HepG2 (cell line): ENCODE measurements at regions not wholly inside any gene's neighbourhood (a gene's known extent, or its start where the extent isn't known, plus 50 kb on each side); places are given as distances from the start of the nearest gene placed in this dataset.

Experiments
- ADNP ChIP-seq: sonication (generic); formaldehyde crosslinking; IDR thresholded peaks from 2 replicates; pipeline ENCODE4 v1.4.0; 2020; ENCODE audit warnings: missing genetic modification reagents
- ESRRA ChIP-seq: sonication (generic); formaldehyde crosslinking; IDR thresholded peaks from 2 replicates; pipeline ENCODE4 v1.5.1; 2020; ENCODE audit warnings: mild to moderate bottlenecking, low read depth, missing genetic modification reagents
- FLYWCH1 ChIP-seq: sonication (generic); formaldehyde crosslinking; IDR thresholded peaks from 2 replicates; pipeline ENCODE4 v1.8.1; 2023; ENCODE audit warnings: mild to moderate bottlenecking, missing genetic modification reagents
- FOXO4 ChIP-seq: sonication (generic); formaldehyde crosslinking; conservative IDR thresholded peaks from 2 replicates; pipeline ENCODE4 v1.8.1; 2023; ENCODE audit warnings: missing genetic modification reagents
- FOXP1 ChIP-seq, 2 experiments: fragments of 450-650 bp in 1 of 2; IDR thresholded peaks; 2 replicates each; pipeline ENCODE4 v1.6.1; 2017 to 2018; ENCODE audit warnings: antibody characterized with exemption in 1 of 2
- HCFC1 ChIP-seq: fragments of 150-350 bp; IDR thresholded peaks from 2 replicates; pipeline ENCODE4 v1.6.1; 2014; ENCODE audit warnings: low read depth, low read length
- HDAC2 ChIP-seq: sonication (generic); formaldehyde crosslinking; IDR thresholded peaks from 2 replicates; pipeline ENCODE4 v1.4.0; 2020; ENCODE audit warnings: missing genetic modification reagents
- IRF2 ChIP-seq: IDR thresholded peaks from 2 replicates; pipeline ENCODE4 v1.6.1; 2018; ENCODE audit warnings: missing genetic modification reagents, missing compliant biosample characterization
- KLF9 ChIP-seq: IDR thresholded peaks from 2 replicates; pipeline ENCODE4 v1.6.1; 2016; ENCODE audit warnings: low read depth
- MAF1 ChIP-seq: sonication (generic); formaldehyde crosslinking; IDR thresholded peaks from 2 replicates; pipeline ENCODE4 v1.5.0; 2020; ENCODE audit warnings: missing genetic modification reagents, borderline replicate concordance
- MAX ChIP-seq: IDR thresholded peaks from 2 replicates; pipeline ENCODE4 v1.6.1; 2012; ENCODE audit warnings: inconsistent platforms
- PHF21A ChIP-seq: sonication (generic); formaldehyde crosslinking; IDR thresholded peaks from 2 replicates; pipeline ENCODE4 v1.5.0; 2020; ENCODE audit warnings: mild to moderate bottlenecking, missing genetic modification reagents
- RNF2 ChIP-seq: fragments of 450-650 bp; conservative IDR thresholded peaks from 2 replicates; pipeline ENCODE4 v1.6.1; 2016; ENCODE audit warnings: low read depth
- SUZ12 ChIP-seq: fragments of 150-350 bp; IDR thresholded peaks from 2 replicates; pipeline ENCODE4 v1.6.1; 2014; ENCODE audit warnings: low read depth, low read length
- TCF7 ChIP-seq: sonication (generic); IDR thresholded peaks from 2 replicates; pipeline ENCODE4 v1.6.1; 2016; ENCODE audit warnings: antibody characterized with exemption, low read depth
- YY1 ChIP-seq: IDR thresholded peaks from 2 replicates; pipeline ENCODE4 v1.6.1; 2011; ENCODE audit warnings: low read length, low read depth, moderate library complexity, mild to moderate bottlenecking; ENCODE audit not compliant: insufficient read depth, insufficient replicate concordance
- ZMYM2 ChIP-seq: sonication (generic); formaldehyde crosslinking; IDR thresholded peaks from 2 replicates; pipeline ENCODE4 v1.8.0; 2022; ENCODE audit warnings: mild to moderate bottlenecking, missing genetic modification reagents
- ZNF329 ChIP-seq: sonication (generic); formaldehyde crosslinking; IDR thresholded peaks from 2 replicates; pipeline ENCODE4 v1.9.0; 2021; ENCODE audit warnings: low read depth, mild to moderate bottlenecking, missing genetic modification reagents
- ZNF44 ChIP-seq: sonication (generic); formaldehyde crosslinking; IDR thresholded peaks from 2 replicates; pipeline ENCODE4 v1.5.1; 2020; ENCODE audit warnings: mild to moderate bottlenecking, missing genetic modification reagents
- ZNF512B ChIP-seq: sonication (generic); formaldehyde crosslinking; IDR thresholded peaks from 2 replicates; pipeline ENCODE4 v1.5.1; 2020; ENCODE audit warnings: missing genetic modification reagents, mild to moderate bottlenecking, borderline replicate concordance
- ZNF605 ChIP-seq: sonication (generic); formaldehyde crosslinking; IDR thresholded peaks from 2 replicates; pipeline ENCODE4 v1.8.0; 2022; ENCODE audit warnings: mild to moderate bottlenecking, missing genetic modification reagents
- ZNF710 ChIP-seq: sonication (generic); formaldehyde crosslinking; IDR thresholded peaks from 2 replicates; pipeline ENCODE4 v1.5.0; 2020; ENCODE audit warnings: mild to moderate bottlenecking, missing genetic modification reagents, borderline replicate concordance
- ZNF883 ChIP-seq: sonication (generic); formaldehyde crosslinking; IDR thresholded peaks from 2 replicates; pipeline ENCODE4 v1.5.1; 2020; ENCODE audit warnings: mild to moderate bottlenecking, missing genetic modification reagents; ENCODE audit errors: not compliant biosample characterization
- TF ChIP-seq, protein P1 (sequence below): sonication (generic); IDR thresholded peaks from 2 replicates; pipeline ENCODE4 v1.6.1; 2016; ENCODE audit warnings: low read depth, borderline replicate concordance
- TF ChIP-seq, protein P2 (sequence below): sonication (generic); formaldehyde crosslinking; IDR thresholded peaks from 2 replicates; pipeline ENCODE4 v1.4.0; 2020; ENCODE audit warnings: missing genetic modification reagents

DNA sequence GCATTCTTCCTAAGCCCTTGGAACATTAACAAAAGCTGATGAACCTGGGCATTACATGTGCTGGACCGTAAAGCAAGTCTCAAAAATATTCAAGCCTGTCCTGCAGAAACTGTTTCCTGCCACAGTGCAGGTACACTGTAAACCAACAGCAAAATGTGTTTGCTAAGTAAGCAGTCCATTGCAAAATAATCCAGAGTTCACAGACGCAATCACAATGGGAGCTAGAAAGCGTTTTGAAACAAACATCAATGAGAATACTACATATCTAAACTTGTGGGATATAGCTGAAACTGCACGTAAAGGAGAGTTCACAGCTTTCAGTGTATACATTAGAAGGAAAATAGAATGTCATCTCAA, 61.6 kb downstream of the RGS12 start (continued):
- TF ChIP-seq, protein P1, sequence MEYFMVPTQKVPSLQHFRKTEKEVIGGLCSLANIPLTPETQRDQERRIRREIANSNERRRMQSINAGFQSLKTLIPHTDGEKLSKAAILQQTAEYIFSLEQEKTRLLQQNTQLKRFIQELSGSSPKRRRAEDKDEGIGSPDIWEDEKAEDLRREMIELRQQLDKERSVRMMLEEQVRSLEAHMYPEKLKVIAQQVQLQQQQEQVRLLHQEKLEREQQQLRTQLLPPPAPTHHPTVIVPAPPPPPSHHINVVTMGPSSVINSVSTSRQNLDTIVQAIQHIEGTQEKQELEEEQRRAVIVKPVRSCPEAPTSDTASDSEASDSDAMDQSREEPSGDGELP = peak; percentile 66; the same call in 1 of the 2 replicates
- TF ChIP-seq MAX (peak; percentile 69), ZNF329 (CRISPR knock-in tag) (no peak), ZNF710 (peak; percentile 79), TCF7 (peak; percentile 90), ZNF512B (CRISPR knock-in tag) (no peak), FLYWCH1 (no peak), ZNF605 (no peak), FOXO4 (CRISPR knock-in tag) (no peak), MAF1 (no peak), ADNP (no peak), ZMYM2 (no peak), IRF2 (CRISPR knock-in tag) (peak; percentile 90), HDAC2 (CRISPR knock-in tag) (peak; percentile 98), HCFC1 (no peak), KLF9 (0 out of 2 replicates have a peak, but pooled peaks have one; percentile 66), PHF21A (CRISPR knock-in tag) (peak; percentile 94), YY1 (no peak), FOXP1 (IDR thresholded peaks at IDR 0.05) (peak; percentile 75), FOXP1 (CRISPR knock-in tag; IDR thresholded peaks at IDR 0.05) (peak; percentile 98), SUZ12 (no peak), ZNF44 (no peak), ZNF883 (CRISPR knock-in tag) (no peak), ESRRA (CRISPR knock-in tag) (peak; percentile 56; the same call in 1 of the 2 replicates), RNF2 (no peak)
- TF ChIP-seq, protein P2, sequence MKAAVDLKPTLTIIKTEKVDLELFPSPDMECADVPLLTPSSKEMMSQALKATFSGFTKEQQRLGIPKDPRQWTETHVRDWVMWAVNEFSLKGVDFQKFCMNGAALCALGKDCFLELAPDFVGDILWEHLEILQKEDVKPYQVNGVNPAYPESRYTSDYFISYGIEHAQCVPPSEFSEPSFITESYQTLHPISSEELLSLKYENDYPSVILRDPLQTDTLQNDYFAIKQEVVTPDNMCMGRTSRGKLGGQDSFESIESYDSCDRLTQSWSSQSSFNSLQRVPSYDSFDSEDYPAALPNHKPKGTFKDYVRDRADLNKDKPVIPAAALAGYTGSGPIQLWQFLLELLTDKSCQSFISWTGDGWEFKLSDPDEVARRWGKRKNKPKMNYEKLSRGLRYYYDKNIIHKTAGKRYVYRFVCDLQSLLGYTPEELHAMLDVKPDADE (CRISPR knock-in tag) = no peak
